HEK293T (cell line): ENCODE measurements at regions not wholly inside any gene's neighbourhood (a gene's known extent, or its start where the extent isn't known, plus 50 kb on each side); places are given as distances from the start of the nearest gene placed in this dataset.

ENCODE experiments used
- BHLHE40 ChIP-seq: fragments of 450-650 bp; IDR thresholded peaks from 2 replicates; pipeline ENCODE4 v1.6.1; 2016; ENCODE audit warnings: mild to moderate bottlenecking, moderate library complexity, borderline replicate concordance
- FOXK2 ChIP-seq: fragments of 450-650 bp; IDR thresholded peaks from 2 replicates; pipeline ENCODE4 v1.6.1; 2016; ENCODE audit warnings: mild to moderate bottlenecking
- FOXM1 ChIP-seq: fragments of 450-650 bp; IDR thresholded peaks from 2 replicates; pipeline ENCODE4 v1.6.1; 2017; ENCODE audit warnings: mild to moderate bottlenecking, borderline replicate concordance
- TARDBP ChIP-seq: fragments of 450-650 bp; IDR thresholded peaks from 2 replicates; pipeline ENCODE4 v1.6.1; 2016

DNA sequence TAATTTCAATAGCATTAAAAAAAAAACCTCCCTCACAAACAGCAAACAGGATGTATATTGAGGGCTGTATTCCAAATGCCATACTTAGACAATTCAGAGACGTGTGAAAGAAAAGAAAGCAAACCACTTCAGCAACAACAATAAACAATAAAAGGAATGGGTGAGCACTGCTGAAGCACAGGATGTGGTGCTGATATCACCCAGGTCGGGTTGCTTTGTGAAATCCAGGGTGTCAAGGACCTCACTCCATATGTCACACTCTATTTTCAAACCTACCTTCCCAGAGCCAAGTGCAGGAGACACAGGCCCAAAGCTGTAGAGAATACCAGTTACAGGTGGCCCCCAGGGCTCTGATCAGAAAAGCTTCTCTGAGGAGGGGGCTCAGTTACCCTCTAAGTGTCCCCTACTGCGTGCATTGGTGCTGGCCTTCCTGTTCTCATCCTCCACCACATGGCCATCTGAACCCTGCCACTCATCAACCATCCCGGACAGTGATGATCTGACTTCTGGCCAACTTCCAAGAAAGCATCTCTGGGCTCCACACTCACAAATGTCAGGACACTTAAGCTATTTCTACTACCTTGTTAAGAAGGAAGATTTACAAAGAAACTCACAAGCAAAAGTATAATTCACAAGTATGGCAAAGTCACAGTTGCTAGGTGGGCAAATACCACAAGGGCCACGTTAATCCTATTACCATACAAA, 363.0 kb downstream of the SS18 start:
- no peak for TF ChIP-seq FOXK2
- TF ChIP-seq TARDBP = no peak
- TF ChIP-seq BHLHE40 = no peak
- TF ChIP-seq FOXM1 = no peak
